ENCODE measurements at regions not wholly inside any gene's neighbourhood (a gene's known extent, or its start where the extent isn't known, plus 50 kb on each side); places are given as distances from the start of the nearest gene placed in this dataset.

GRCh38 chr6:16078064-16078463, 50.8 kb upstream of the MYLIP start:
- H2BK12ac ChIP-seq (ENCODE audit: low read length), result no peak overlapping the region
- no peak overlapping the region for H2AFZ ChIP-seq (ENCODE audit: insufficient read depth, low read length, poor library complexity)
- H3K9me3 ChIP-seq (ENCODE audit: insufficient read depth, low read depth, low read length), result no peaks in the 10 kb centered on the region
- H3K9ac ChIP-seq (ENCODE audit: low read length), result no peak overlapping the region
- H3K79me1 ChIP-seq (ENCODE audit: low read length), result no peaks in the 10 kb centered on the region
- H3K4me2 ChIP-seq (ENCODE audit: low read length), result no peak overlapping the region
- no peak overlapping the region for H4K8ac ChIP-seq (ENCODE audit: low read depth, low read length)
- no peaks in the 10 kb centered on the region for H3K27me3 ChIP-seq (ENCODE audit: insufficient read depth, low read length)
- no peaks in the 10 kb centered on the region for H3K79me2 ChIP-seq (ENCODE audit: control insufficient read depth, insufficient read depth, low read length, poor library complexity)
- H2BK5ac ChIP-seq (ENCODE audit: low read depth, low read length, poor library complexity), result no peak overlapping the region
- no peak for DNase-seq
- H3K4me1 ChIP-seq (ENCODE audit: control insufficient read depth in 1 of 2, insufficient read depth in 2 of 2, low read length in 2 of 2), result no peaks in the 10 kb centered on the region
- H3K18ac ChIP-seq (ENCODE audit: low read length), result no peak overlapping the region
- H3K14ac ChIP-seq (ENCODE audit: low read length), result no peak overlapping the region
- H3K4ac ChIP-seq (ENCODE audit: low read depth, low read length), result no peak overlapping the region
- H2BK120ac ChIP-seq (ENCODE audit: insufficient read depth, low read length, poor library complexity), result no peak overlapping the region
- H4K12ac ChIP-seq (ENCODE audit: low read depth, low read length), result no peak overlapping the region
- WGBS (ENCODE audit: extremely low coverage, insufficient coverage, insufficient read length), result no CpG with 5 or more reads among the region's 2 CpGs
- no peak overlapping the region for H3K4me3 ChIP-seq (ENCODE audit: low read depth, low read length)
- H3K23ac ChIP-seq (ENCODE audit: low read length), result no peak overlapping the region
- H4K91ac ChIP-seq (ENCODE audit: low read depth, low read length), result no peak overlapping the region
- no peak overlapping the region for H2AK5ac ChIP-seq (ENCODE audit: low read length)
- no peak overlapping the region for H3K27ac ChIP-seq (ENCODE audit: low read depth, low read length)
- no peaks in the 10 kb centered on the region for H3K36me3 ChIP-seq (ENCODE audit: control insufficient read depth in 1 of 2, insufficient read depth in 2 of 2, low read length in 2 of 2)

DNA sequence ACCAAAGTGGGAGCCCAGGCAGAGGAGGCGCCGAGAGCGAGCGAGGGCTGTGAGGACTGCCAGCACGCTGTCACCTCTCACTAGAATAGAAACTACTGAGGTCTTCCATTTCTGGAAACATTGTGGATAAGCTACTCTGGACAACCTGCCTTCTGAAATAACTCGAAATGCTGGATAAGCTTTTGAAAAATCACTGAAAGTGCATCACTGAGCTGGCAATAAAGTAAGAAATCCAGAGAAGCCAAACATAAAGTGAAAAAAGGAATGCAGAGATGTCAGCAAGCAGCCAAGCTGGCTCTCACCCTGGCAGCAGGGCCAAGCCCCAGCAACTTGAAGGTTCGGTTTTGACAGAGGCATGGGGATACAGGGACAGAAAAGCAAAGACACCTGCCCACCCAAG, 59.2 kb upstream of the MYLIP start:
- Histone ChIP-seq H3K4me1 (ENCODE audit: control insufficient read depth in 1 of 2, insufficient read depth in 2 of 2, low read length in 2 of 2) (peaks cover 0 to 1% of the 10 kb centered on the region in 2 experiments), H3K79me2 (ENCODE audit: control insufficient read depth, insufficient read depth, low read length, poor library complexity) (no peaks in the 10 kb centered on the region), H2BK5ac (ENCODE audit: low read depth, low read length, poor library complexity) (no peak overlapping the region), H3K18ac (ENCODE audit: low read length) (no peak overlapping the region), H4K8ac (ENCODE audit: low read depth, low read length) (no peak overlapping the region), H3K79me1 (ENCODE audit: low read length) (no peaks in the 10 kb centered on the region), H3K4me2 (ENCODE audit: low read length) (no peak overlapping the region), H3K27ac (ENCODE audit: low read depth, low read length) (no peak overlapping the region), H3K14ac (ENCODE audit: low read length) (no peak overlapping the region), H2AK5ac (ENCODE audit: low read length) (no peak overlapping the region), H2BK120ac (ENCODE audit: insufficient read depth, low read length, poor library complexity) (no peak overlapping the region), H3K27me3 (ENCODE audit: insufficient read depth, low read length) (no peaks in the 10 kb centered on the region), H3K4ac (ENCODE audit: low read depth, low read length) (no peak overlapping the region), H3K36me3 (ENCODE audit: control insufficient read depth in 1 of 2, insufficient read depth in 2 of 2, low read length in 2 of 2) (no peaks in the 10 kb centered on the region), H2BK12ac (ENCODE audit: low read length) (no peak overlapping the region), H4K12ac (ENCODE audit: low read depth, low read length) (no peak overlapping the region), H3K23ac (ENCODE audit: low read length) (no peak overlapping the region), H3K9me3 (ENCODE audit: insufficient read depth, low read depth, low read length) (no peaks in the 10 kb centered on the region), H4K91ac (ENCODE audit: low read depth, low read length) (no peak overlapping the region), H2AFZ (ENCODE audit: insufficient read depth, low read length, poor library complexity) (no peak overlapping the region), H3K4me3 (ENCODE audit: low read depth, low read length) (no peak overlapping the region), H3K9ac (ENCODE audit: low read length) (no peak overlapping the region)
- WGBS (ENCODE audit: extremely low coverage, insufficient coverage, insufficient read length), result no CpG with 5 or more reads among the region's 7 CpGs
- DNase-seq, result no peak

DNA sequence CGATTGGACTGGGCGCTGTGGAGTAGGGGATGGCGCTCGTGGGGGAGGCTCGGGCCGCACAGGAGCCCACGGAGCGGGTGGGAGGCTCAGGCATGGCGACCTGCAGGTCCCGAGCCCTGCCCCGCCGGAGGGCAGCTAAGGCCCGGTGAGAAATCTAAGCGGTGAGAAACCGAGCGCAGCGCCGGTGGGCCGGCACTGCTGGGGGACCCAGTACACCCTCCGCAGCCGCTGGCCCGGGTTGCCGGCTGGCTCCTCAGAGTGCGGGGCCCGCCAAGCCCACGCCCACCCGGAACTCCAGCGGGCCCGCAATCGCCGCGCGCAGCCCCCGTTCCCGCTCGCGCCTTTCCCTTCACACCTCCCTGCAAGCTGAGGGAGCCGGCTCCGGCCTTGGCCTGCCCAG, 59.7 kb upstream of the MYLIP start:
- Histone ChIP-seq H3K4ac (ENCODE audit: low read depth, low read length) (no peak overlapping the region), H3K79me2 (ENCODE audit: control insufficient read depth, insufficient read depth, low read length, poor library complexity) (no peaks in the 10 kb centered on the region), H3K23ac (ENCODE audit: low read length) (no peak overlapping the region), H2AFZ (ENCODE audit: insufficient read depth, low read length, poor library complexity) (no peak overlapping the region), H3K4me3 (ENCODE audit: low read depth, low read length) (no peak overlapping the region), H3K79me1 (ENCODE audit: low read length) (no peaks in the 10 kb centered on the region), H3K9ac (ENCODE audit: low read length) (no peak overlapping the region), H3K9me3 (ENCODE audit: insufficient read depth, low read depth, low read length) (no peaks in the 10 kb centered on the region), H3K27me3 (ENCODE audit: insufficient read depth, low read length) (no peaks in the 10 kb centered on the region), H3K18ac (ENCODE audit: low read length) (no peak overlapping the region), H2BK120ac (ENCODE audit: insufficient read depth, low read length, poor library complexity) (no peak overlapping the region), H2BK5ac (ENCODE audit: low read depth, low read length, poor library complexity) (no peak overlapping the region), H4K91ac (ENCODE audit: low read depth, low read length) (no peak overlapping the region), H4K8ac (ENCODE audit: low read depth, low read length) (no peak overlapping the region), H3K36me3 (ENCODE audit: control insufficient read depth in 1 of 2, insufficient read depth in 2 of 2, low read length in 2 of 2) (no peaks in the 10 kb centered on the region), H3K14ac (ENCODE audit: low read length) (no peak overlapping the region), H3K4me1 (ENCODE audit: control insufficient read depth in 1 of 2, insufficient read depth in 2 of 2, low read length in 2 of 2) (peaks cover 0 to 4% of the 10 kb centered on the region in 2 experiments), H4K12ac (ENCODE audit: low read depth, low read length) (no peak overlapping the region), H3K27ac (ENCODE audit: low read depth, low read length) (no peak overlapping the region), H2AK5ac (ENCODE audit: low read length) (no peak overlapping the region), H2BK12ac (ENCODE audit: low read length) (no peak overlapping the region), H3K4me2 (ENCODE audit: low read length) (no peak overlapping the region)
- DNase-seq, result no peak
- no CpG with 5 or more reads among the region's 39 CpGs for WGBS (ENCODE audit: extremely low coverage, insufficient coverage, insufficient read length)

- H3K9ac ChIP-seq (ENCODE audit: low read length), result no peak overlapping the region
- H3K14ac ChIP-seq (ENCODE audit: low read length), result no peak overlapping the region
- peaks cover 0 to 4% of the 10 kb centered on the region in 2 experiments for H3K4me1 ChIP-seq (ENCODE audit: control insufficient read depth in 1 of 2, insufficient read depth in 2 of 2, low read length in 2 of 2)
- no peak overlapping the region for H2BK120ac ChIP-seq (ENCODE audit: insufficient read depth, low read length, poor library complexity)
- no peaks in the 10 kb centered on the region for H3K79me1 ChIP-seq (ENCODE audit: low read length)
- H2BK12ac ChIP-seq (ENCODE audit: low read length), result no peak overlapping the region
- no peak overlapping the region for H3K4me3 ChIP-seq (ENCODE audit: low read depth, low read length)
- no peak for DNase-seq
- no peak overlapping the region for H3K4ac ChIP-seq (ENCODE audit: low read depth, low read length)
- H3K27me3 ChIP-seq (ENCODE audit: insufficient read depth, low read length), result no peaks in the 10 kb centered on the region
- H4K8ac ChIP-seq (ENCODE audit: low read depth, low read length), result no peak overlapping the region
- no peak overlapping the region for H2BK5ac ChIP-seq (ENCODE audit: low read depth, low read length, poor library complexity)
- WGBS (ENCODE audit: extremely low coverage, insufficient coverage, insufficient read length), result no CpG with 5 or more reads among the region's 3 CpGs
- no peak overlapping the region for H4K12ac ChIP-seq (ENCODE audit: low read depth, low read length)
- H3K27ac ChIP-seq (ENCODE audit: low read depth, low read length), result no peak overlapping the region
- no peak overlapping the region for H2AK5ac ChIP-seq (ENCODE audit: low read length)
- H3K79me2 ChIP-seq (ENCODE audit: control insufficient read depth, insufficient read depth, low read length, poor library complexity), result no peaks in the 10 kb centered on the region
- H3K9me3 ChIP-seq (ENCODE audit: insufficient read depth, low read depth, low read length), result no peaks in the 10 kb centered on the region
- no peak overlapping the region for H3K23ac ChIP-seq (ENCODE audit: low read length)
- H2AFZ ChIP-seq (ENCODE audit: insufficient read depth, low read length, poor library complexity), result no peak overlapping the region
- H4K91ac ChIP-seq (ENCODE audit: low read depth, low read length), result no peak overlapping the region
- H3K18ac ChIP-seq (ENCODE audit: low read length), result no peak overlapping the region
- no peaks in the 10 kb centered on the region for H3K36me3 ChIP-seq (ENCODE audit: control insufficient read depth in 1 of 2, insufficient read depth in 2 of 2, low read length in 2 of 2)
- H3K4me2 ChIP-seq (ENCODE audit: low read length), result no peak overlapping the region
Observed at GRCh38 chr6:16067568-16067967, 61.3 kb upstream of the MYLIP start.
